SK-N-SH treated with all-trans-retinoic acid at 6 μM for 48 hours (cell line): ENCODE measurements at regions not wholly inside any gene's neighbourhood (a gene's known extent, or its start where the extent isn't known, plus 50 kb on each side); places are given as distances from the start of the nearest gene placed in this dataset.

ENCODE experiments used
- ARNTL ChIP-seq: fragments of 450-650 bp; formaldehyde crosslinking; IDR thresholded peaks from 2 replicates; pipeline ENCODE4 v1.5.0; 2020; ENCODE audit warnings: low read depth, mild to moderate bottlenecking, moderate library complexity, borderline replicate concordance
- CSDC2 ChIP-seq: fragments of 250-450 bp; sonication (Bioruptor Pico); IDR thresholded peaks from 2 replicates; pipeline ENCODE4 v1.5.0; 2020; ENCODE audit warnings: mild to moderate bottlenecking, moderate library complexity
- ISL1 ChIP-seq: fragments of 250-450 bp; sonication (Bioruptor Pico); IDR thresholded peaks from 2 replicates; pipeline ENCODE4 v2.1.2; 2022; ENCODE audit warnings: mild to moderate bottlenecking, moderate library complexity
- OSR1 ChIP-seq: fragments of 250-450 bp; sonication (Bioruptor Pico); IDR thresholded peaks from 2 replicates; pipeline ENCODE4 v1.8.0; 2022; ENCODE audit warnings: moderate library complexity, mild to moderate bottlenecking, inconsistent platforms
- PPARA ChIP-seq: fragments of 250-450 bp; sonication (Bioruptor Pico); IDR thresholded peaks from 2 replicates; pipeline ENCODE4 v1.5.0; 2020; ENCODE audit warnings: mild to moderate bottlenecking, borderline replicate concordance
- TOX ChIP-seq: fragments of 250-450 bp; sonication (Bioruptor Pico); IDR thresholded peaks from 2 replicates; pipeline ENCODE4 v1.8.0; 2021; ENCODE audit warnings: mild to moderate bottlenecking, moderate library complexity, borderline replicate concordance
- TSHZ2 ChIP-seq: fragments of 250-450 bp; sonication (Bioruptor Pico); IDR thresholded peaks from 2 replicates; pipeline ENCODE4 v1.5.0; 2020; ENCODE audit warnings: mild to moderate bottlenecking, moderate library complexity
- ZC3H10 ChIP-seq: fragments of 250-450 bp; sonication (Bioruptor Pico); IDR thresholded peaks from 2 replicates; pipeline ENCODE4 v1.5.1; 2021; ENCODE audit warnings: mild to moderate bottlenecking, moderate library complexity
- ZFP30 ChIP-seq: fragments of 450-650 bp; formaldehyde crosslinking; IDR thresholded peaks from 2 replicates; pipeline ENCODE4 v1.5.0; 2022; ENCODE audit warnings: mild to moderate bottlenecking, moderate library complexity
- ZNF565 ChIP-seq: fragments of 450-650 bp; formaldehyde crosslinking; conservative IDR thresholded peaks from 2 replicates; pipeline ENCODE4 v1.5.0; 2020; ENCODE audit warnings: low read depth, mild to moderate bottlenecking, moderate library complexity
- TF ChIP-seq, protein P1 (sequence below): fragments of 250-450 bp; sonication (Bioruptor Pico); IDR thresholded peaks from 2 replicates; pipeline ENCODE4 v1.8.0; 2020; ENCODE audit warnings: mild to moderate bottlenecking, moderate library complexity, borderline replicate concordance
- TF ChIP-seq, protein P2 (sequence below): fragments of 250-450 bp; sonication (Bioruptor Pico); IDR thresholded peaks from 2 replicates; pipeline ENCODE4 v1.5.1; 2020; ENCODE audit warnings: low read depth, mild to moderate bottlenecking, moderate library complexity
- TF ChIP-seq, protein P3 (sequence below): fragments of 250-450 bp; sonication (Bioruptor Pico); IDR thresholded peaks from 2 replicates; pipeline ENCODE4 v1.8.0; 2021; ENCODE audit warnings: low read depth, mild to moderate bottlenecking, moderate library complexity, borderline replicate concordance
- TF ChIP-seq, protein P4 (sequence below): fragments of 250-450 bp; sonication (Bioruptor Pico); IDR thresholded peaks from 2 replicates; pipeline ENCODE4 v1.5.1; 2021; ENCODE audit warnings: mild to moderate bottlenecking, moderate library complexity

- TF ChIP-seq, protein P1, sequence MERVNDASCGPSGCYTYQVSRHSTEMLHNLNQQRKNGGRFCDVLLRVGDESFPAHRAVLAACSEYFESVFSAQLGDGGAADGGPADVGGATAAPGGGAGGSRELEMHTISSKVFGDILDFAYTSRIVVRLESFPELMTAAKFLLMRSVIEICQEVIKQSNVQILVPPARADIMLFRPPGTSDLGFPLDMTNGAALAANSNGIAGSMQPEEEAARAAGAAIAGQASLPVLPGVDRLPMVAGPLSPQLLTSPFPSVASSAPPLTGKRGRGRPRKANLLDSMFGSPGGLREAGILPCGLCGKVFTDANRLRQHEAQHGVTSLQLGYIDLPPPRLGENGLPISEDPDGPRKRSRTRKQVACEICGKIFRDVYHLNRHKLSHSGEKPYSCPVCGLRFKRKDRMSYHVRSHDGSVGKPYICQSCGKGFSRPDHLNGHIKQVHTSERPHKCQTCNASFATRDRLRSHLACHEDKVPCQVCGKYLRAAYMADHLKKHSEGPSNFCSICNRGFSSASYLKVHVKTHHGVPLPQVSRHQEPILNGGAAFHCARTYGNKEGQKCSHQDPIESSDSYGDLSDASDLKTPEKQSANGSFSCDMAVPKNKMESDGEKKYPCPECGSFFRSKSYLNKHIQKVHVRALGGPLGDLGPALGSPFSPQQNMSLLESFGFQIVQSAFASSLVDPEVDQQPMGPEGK (CRISPR knock-in tag): no peak
- TF ChIP-seq TOX (CRISPR knock-in tag): no peak
- no peak for TF ChIP-seq ZFP30
- TF ChIP-seq ZNF565 (CRISPR knock-in tag): no peak
- no peak for TF ChIP-seq ZC3H10
- no peak for TF ChIP-seq TSHZ2 (CRISPR knock-in tag)
- TF ChIP-seq, protein P2, sequence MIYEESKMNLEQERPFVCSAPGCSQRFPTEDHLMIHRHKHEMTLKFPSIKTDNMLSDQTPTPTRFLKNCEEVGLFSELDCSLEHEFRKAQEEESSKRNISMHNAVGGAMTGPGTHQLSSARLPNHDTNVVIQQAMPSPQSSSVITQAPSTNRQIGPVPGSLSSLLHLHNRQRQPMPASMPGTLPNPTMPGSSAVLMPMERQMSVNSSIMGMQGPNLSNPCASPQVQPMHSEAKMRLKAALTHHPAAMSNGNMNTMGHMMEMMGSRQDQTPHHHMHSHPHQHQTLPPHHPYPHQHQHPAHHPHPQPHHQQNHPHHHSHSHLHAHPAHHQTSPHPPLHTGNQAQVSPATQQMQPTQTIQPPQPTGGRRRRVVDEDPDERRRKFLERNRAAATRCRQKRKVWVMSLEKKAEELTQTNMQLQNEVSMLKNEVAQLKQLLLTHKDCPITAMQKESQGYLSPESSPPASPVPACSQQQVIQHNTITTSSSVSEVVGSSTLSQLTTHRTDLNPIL: no peak
- TF ChIP-seq, protein P3, sequence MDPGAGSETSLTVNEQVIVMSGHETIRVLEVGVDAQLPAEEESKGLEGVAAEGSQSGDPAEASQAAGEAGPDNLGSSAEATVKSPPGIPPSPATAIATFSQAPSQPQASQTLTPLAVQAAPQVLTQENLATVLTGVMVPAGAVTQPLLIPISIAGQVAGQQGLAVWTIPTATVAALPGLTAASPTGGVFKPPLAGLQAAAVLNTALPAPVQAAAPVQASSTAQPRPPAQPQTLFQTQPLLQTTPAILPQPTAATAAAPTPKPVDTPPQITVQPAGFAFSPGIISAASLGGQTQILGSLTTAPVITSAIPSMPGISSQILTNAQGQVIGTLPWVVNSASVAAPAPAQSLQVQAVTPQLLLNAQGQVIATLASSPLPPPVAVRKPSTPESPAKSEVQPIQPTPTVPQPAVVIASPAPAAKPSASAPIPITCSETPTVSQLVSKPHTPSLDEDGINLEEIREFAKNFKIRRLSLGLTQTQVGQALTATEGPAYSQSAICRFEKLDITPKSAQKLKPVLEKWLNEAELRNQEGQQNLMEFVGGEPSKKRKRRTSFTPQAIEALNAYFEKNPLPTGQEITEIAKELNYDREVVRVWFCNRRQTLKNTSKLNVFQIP (CRISPR knock-in tag): no peak
- TF ChIP-seq ARNTL (CRISPR knock-in tag): no peak
- no peak for TF ChIP-seq PPARA (CRISPR knock-in tag)
- no peak for TF ChIP-seq CSDC2 (CRISPR knock-in tag)
- TF ChIP-seq OSR1 (CRISPR knock-in tag): no peak
- TF ChIP-seq, protein P4, sequence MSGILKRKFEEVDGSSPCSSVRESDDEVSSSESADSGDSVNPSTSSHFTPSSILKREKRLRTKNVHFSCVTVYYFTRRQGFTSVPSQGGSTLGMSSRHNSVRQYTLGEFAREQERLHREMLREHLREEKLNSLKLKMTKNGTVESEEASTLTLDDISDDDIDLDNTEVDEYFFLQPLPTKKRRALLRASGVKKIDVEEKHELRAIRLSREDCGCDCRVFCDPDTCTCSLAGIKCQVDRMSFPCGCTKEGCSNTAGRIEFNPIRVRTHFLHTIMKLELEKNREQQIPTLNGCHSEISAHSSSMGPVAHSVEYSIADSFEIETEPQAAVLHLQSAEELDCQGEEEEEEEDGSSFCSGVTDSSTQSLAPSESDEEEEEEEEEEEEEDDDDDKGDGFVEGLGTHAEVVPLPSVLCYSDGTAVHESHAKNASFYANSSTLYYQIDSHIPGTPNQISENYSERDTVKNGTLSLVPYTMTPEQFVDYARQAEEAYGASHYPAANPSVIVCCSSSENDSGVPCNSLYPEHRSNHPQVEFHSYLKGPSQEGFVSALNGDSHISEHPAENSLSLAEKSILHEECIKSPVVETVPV (CRISPR knock-in tag): no peak
- no peak for TF ChIP-seq ISL1 (CRISPR knock-in tag)
Observed at GRCh38 chrX:53824686-53825085, 138.2 kb upstream of the HUWE1 start.
